Right cardiac atrium (tissue), 5 donors: ENCODE measurements at regions not wholly inside any gene's neighbourhood (a gene's known extent, or its start where the extent isn't known, plus 50 kb on each side); places are given as distances from the start of the nearest gene placed in this dataset.

Source experiments
- ATAC-seq, 2 donors: fragments of 200-7000 bp; cut with Tn5 transposase; one replicate each; pipeline versions ENCODE4 v1.8.0 to v1.9.1; 2020; ENCODE audit warnings: moderate library complexity in 2 of 2, mild to moderate bottlenecking in 1 of 2
- DNase-seq, 3 donors: peaks; one replicate each; pipeline ENCODE4 v3.0.0-alpha.2; 2020
- H3K27ac ChIP-seq: one replicate; pipeline ENCODE4 v1.5.1; 2013; ENCODE audit warnings: mild to moderate bottlenecking, low read length, control low read depth, moderate library complexity
- H3K27me3 ChIP-seq: one replicate; pipeline ENCODE4 v1.6.1; 2013; ENCODE audit not compliant: control insufficient read depth, insufficient read depth
- H3K4me1 ChIP-seq: one replicate; pipeline ENCODE4 v1.6.1; 2013; ENCODE audit warnings: low read length; ENCODE audit not compliant: control insufficient read depth, insufficient read depth
- H3K4me3 ChIP-seq: one replicate; pipeline ENCODE4 v1.5.1; 2013; ENCODE audit warnings: low read length, control low read depth
- H3K9me3 ChIP-seq: one replicate; pipeline ENCODE4 v1.6.1; 2013; ENCODE audit warnings: low read length; ENCODE audit not compliant: control insufficient read depth
- WGBS: extraction: QIAGEN DNeasy Blood & Tissue Kit; methylation state at CpG from one replicate; pipeline ENCODE4 v1.1.7; 2013; 5-methylcytosine and 5-hydroxymethylcytosine counted together
- intact Hi-C, 4 donors: fragments of 100-400 bp; cut with DNase I; formaldehyde crosslinking; loops; one replicate each; pipeline versions ENCODE4 v1.11.0 to v1.14.0; 2022 to 2023
- donor health status: healthy with polysubstance abuse.
- donor health status: DM: no; HTN: yes; CAD: no.
- donor health status: DM: no; HTN: no; CAD: no.
- donor health status: DM: no; HTN: yes; CAD: no; lungs with severe emphysema.
- donor health status: DM: yes; HTN: yes; CAD: no.

- intact Hi-C loops, result no loop called here
Measured at GRCh38 chr1:90558754-90559378, 158.2 kb downstream of the BARHL2 start.

DNA sequence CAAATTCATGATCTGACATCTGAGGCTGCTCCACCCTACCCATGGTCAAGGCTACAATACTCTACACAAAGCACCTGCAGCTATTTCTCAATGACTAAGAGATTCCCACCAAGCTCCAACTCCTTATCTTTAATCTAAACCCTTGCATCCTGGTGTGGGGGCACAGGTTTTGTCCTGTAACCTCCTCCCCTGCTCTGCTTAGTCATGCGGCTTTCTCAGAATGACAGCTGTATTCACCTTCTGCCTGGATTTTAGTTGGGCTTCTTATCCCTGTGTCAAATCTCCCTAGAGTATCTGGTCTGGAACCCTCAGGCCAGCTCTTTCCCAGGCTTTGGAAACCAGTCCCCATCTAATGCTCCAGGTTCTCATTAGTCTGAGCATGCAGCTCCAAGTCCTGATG is 159.0 kb downstream of the BARHL2 start:
- no peak overlapping the region for H3K27ac ChIP-seq
- 35% methylated on average over 1 of the region's 1 CpG for WGBS
- H3K4me3 ChIP-seq, result no peak overlapping the region
- no peak for DNase-seq
- H3K27me3 ChIP-seq, result no peaks in the 10 kb centered on the region
- no peaks in the 10 kb centered on the region for H3K9me3 ChIP-seq
- intact Hi-C loops, result no loop called here
- H3K4me1 ChIP-seq, result no peaks in the 10 kb centered on the region
- ATAC-seq, result no peak

More at GRCh38 chr1:90558754-90559378, 158.2 kb downstream of the BARHL2 start:
- Histone ChIP-seq H3K27ac (no peak overlapping the region), H3K27me3 (no peaks in the 10 kb centered on the region), H3K9me3 (no peaks in the 10 kb centered on the region), H3K4me1 (no peaks in the 10 kb centered on the region), H3K4me3 (no peak overlapping the region)
- ATAC-seq (no peak), DNase-seq (no peak)
- WGBS, result 76% methylated on average over 6 of the region's 6 CpGs

- intact Hi-C loops, result no loop called here
- ATAC-seq (no peak), DNase-seq (no peak)
- no peaks in the 10 kb centered on the region for H3K9me3 ChIP-seq
- 45% methylated on average over 4 of the region's 4 CpGs for WGBS
- H3K27ac ChIP-seq, result no peak overlapping the region
- no peaks in the 10 kb centered on the region for H3K4me1 ChIP-seq
- no peak overlapping the region for H3K4me3 ChIP-seq
- no peaks in the 10 kb centered on the region for H3K27me3 ChIP-seq
Measured at GRCh38 chr1:90557706-90558105, 159.4 kb downstream of the BARHL2 start.

DNA sequence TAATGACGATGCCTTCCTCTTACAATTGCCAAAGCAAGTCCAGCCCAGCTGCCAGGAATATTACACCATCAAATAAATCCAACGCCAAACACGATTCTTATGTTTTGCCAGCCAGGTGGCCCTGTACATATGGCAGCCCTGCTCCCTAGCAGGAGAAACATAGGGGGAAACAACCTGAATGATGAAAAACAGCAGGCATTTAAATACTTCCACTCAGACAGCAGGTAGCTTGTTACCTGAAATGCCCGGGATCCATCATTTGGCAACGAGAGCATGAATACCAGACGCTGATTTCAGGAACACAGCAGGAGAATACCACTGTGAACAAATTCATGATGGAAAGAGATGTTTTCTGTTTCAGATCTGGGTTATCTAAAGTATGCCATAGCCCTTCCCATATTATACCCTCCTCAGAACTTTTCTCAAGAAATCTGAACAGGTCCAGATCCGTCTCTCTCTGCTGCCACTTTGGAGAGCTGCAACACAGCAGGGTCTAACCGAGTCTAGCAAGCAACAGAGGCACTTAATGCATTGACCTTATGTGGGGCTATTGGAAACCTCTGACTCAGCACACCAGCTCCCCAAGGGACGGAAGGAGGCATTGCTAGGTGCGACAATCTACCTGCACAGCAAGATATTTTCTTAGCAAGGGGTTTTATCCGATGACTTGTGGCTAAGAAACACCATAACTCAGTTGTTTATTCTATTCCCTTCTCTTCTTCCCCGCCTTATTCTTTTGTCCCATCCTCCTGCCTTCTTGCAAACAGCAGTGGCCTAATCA is 166.3 kb downstream of the BARHL2 start:
- H3K9me3 ChIP-seq, result no peaks in the 10 kb centered on the region
- DNase-seq (no peak), ATAC-seq (no peak)
- no peak overlapping the region for H3K4me3 ChIP-seq
- H3K4me1 ChIP-seq, result no peaks in the 10 kb centered on the region
- WGBS, result 59% methylated on average over 12 of the region's 12 CpGs
- intact Hi-C loops, result no loop called here
- no peak overlapping the region for H3K27ac ChIP-seq
- H3K27me3 ChIP-seq, result no peaks in the 10 kb centered on the region

DNA sequence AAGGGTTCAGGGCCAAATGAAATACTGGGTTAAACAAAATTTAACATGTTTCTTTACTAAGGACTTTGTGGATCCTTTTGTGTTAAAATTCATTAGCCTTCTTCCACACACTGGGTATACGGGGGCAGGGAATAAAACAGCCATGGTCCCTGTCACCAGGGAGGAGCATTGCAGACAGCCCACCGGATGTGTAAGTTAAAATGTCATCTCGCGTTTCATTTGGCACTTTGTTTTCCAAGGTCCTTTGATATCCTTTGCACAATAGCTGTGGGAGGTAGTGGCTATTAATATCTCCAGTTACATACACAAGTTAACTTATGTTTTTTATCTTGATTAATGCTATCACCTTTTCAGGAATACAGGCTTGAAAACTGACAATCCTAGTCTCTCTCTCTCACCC is 172.7 kb downstream of the BARHL2 start:
- H3K4me1 ChIP-seq, result no peaks in the 10 kb centered on the region
- no peak overlapping the region for H3K4me3 ChIP-seq
- H3K27ac ChIP-seq, result no peak overlapping the region
- H3K9me3 ChIP-seq, result no peaks in the 10 kb centered on the region
- no peaks in the 10 kb centered on the region for H3K27me3 ChIP-seq
- intact Hi-C loops, result no loop called here
- WGBS, result 24% methylated on average over 4 of the region's 4 CpGs
- DNase-seq (no peak), ATAC-seq (no peak)

- no peaks in the 10 kb centered on the region for H3K27me3 ChIP-seq
- no peak overlapping the region for H3K27ac ChIP-seq
- H3K4me1 ChIP-seq, result no peaks in the 10 kb centered on the region
- no peak for ATAC-seq
- intact Hi-C loops, result no loop called here
- H3K4me3 ChIP-seq, result no peak overlapping the region
- 48% methylated on average over 9 of the region's 9 CpGs for WGBS
- DNase-seq, result no peak
- no peaks in the 10 kb centered on the region for H3K9me3 ChIP-seq
Measured at GRCh38 chr1:90537606-90538362, 179.3 kb downstream of the BARHL2 start.

DNA sequence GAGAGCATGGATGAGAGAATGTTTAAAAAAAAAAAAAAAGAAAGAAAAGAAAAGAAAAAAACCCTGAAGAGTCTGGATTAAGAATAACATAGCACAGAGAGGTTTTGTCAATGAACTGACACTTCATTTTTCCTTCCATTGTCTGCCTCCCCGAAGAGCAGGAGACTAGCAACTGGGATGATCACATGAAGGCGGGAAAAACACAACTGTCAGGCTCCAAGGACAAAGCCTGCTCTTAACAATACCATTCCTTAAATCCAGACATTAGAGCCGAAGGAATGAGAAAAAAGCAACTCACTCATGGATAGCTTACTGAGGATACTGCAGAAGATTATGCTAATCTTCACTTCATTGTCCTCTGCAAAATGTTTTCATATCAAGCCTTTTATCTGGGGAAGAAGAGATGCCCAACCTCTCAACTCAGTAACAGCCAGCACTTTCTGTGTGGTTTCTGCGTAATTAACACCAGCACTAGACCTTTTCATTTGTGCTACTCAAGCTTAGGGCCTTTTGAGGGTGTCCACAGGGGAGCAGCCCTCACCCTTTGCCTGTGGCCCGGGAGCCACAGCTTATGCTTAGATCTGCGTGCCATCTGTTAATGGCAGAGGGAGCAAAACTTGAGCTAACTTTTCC is 182.3 kb downstream of the BARHL2 start:
- ATAC-seq (no peak), DNase-seq (no peak)
- Histone ChIP-seq H3K4me1 (no peaks in the 10 kb centered on the region), H3K27me3 (no peaks in the 10 kb centered on the region), H3K9me3 (no peaks in the 10 kb centered on the region), H3K27ac (no peak overlapping the region), H3K4me3 (no peak overlapping the region)
- 50% methylated on average over 6 of the region's 6 CpGs for WGBS
- intact Hi-C loops, result no loop called here

- Histone ChIP-seq H3K4me1 (no peaks in the 10 kb centered on the region), H3K27me3 (no peaks in the 10 kb centered on the region), H3K9me3 (no peaks in the 10 kb centered on the region), H3K27ac (no peak overlapping the region), H3K4me3 (no peak overlapping the region)
- intact Hi-C loops, result no loop called here
- DNase-seq, result no peak
- no peak for ATAC-seq
- 70% methylated on average over 6 of the region's 6 CpGs for WGBS
Measured at GRCh38 chr1:90534116-90534515, 183.0 kb downstream of the BARHL2 start.

DNA sequence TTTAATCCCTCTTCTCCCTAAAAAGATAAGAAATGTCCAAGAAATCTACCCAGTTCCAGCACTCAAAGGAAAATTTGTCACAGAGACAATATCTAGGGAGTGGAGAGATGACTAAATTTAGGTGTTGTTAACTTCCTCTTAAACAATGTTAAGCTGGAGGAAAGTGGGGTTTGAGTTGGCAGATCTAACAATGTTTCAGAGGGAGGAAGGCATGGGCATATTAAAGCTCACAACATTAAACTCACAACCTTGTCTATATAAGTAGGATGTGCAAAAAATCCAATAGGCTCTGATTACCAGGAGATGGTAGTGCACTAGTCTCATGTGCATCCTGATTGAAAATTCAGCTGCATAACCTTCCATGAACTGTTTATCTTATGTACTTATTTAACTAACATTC is 190.1 kb downstream of the BARHL2 start:
- intact Hi-C loops, result no loop called here
- H3K27ac ChIP-seq, result no peak overlapping the region
- ATAC-seq, result no peak
- H3K4me1 ChIP-seq, result no peaks in the 10 kb centered on the region
- DNase-seq, result no peak
- H3K9me3 ChIP-seq, result no peaks in the 10 kb centered on the region
- H3K27me3 ChIP-seq, result no peaks in the 10 kb centered on the region
- no peak overlapping the region for H3K4me3 ChIP-seq

DNA sequence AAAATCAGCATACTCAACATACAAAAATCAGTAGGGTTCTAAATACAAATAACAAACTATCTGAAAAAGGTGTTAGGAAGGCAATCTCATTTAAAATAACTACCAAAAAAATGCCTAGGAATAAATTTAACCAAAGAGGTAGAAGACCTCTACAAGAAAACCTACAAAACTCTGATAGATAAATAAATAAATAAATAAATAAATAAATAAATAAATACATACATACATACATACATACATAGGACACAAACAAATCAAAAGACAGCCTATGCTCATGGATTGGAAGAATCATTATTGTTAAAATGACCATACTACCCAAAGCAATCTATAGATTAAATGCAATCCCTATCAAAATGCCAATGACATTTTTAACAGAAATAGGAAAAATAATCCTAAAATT is 194.7 kb downstream of the BARHL2 start:
- no peaks in the 10 kb centered on the region for H3K27me3 ChIP-seq
- no peaks in the 10 kb centered on the region for H3K9me3 ChIP-seq
- no peaks in the 10 kb centered on the region for H3K4me1 ChIP-seq
- intact Hi-C loops, result no loop called here
- H3K4me3 ChIP-seq, result no peak overlapping the region
- DNase-seq (no peak), ATAC-seq (no peak)
- H3K27ac ChIP-seq, result no peak overlapping the region

- Histone ChIP-seq H3K27ac (no peak overlapping the region), H3K4me3 (no peak overlapping the region), H3K9me3 (no peaks in the 10 kb centered on the region), H3K27me3 (no peaks in the 10 kb centered on the region), H3K4me1 (no peaks in the 10 kb centered on the region)
- no peak for DNase-seq
- intact Hi-C loops, result no loop called here
- WGBS, result 71% methylated on average over 5 of the region's 5 CpGs
- ATAC-seq, result no peak
Measured at GRCh38 chr1:90513956-90514355, 203.1 kb downstream of the BARHL2 start.
